Hepatocyte (in vitro differentiated cells): ENCODE measurements at regions not wholly inside any gene's neighbourhood (a gene's known extent, or its start where the extent isn't known, plus 50 kb on each side); places are given as distances from the start of the nearest gene placed in this dataset.

Source experiments
- DNase-seq: peaks from one replicate; pipeline ENCODE4 v3.0.0-alpha.2; 2016; ENCODE audit warnings: low spot score
- H2AFZ ChIP-seq: fragments of 200-600 bp; sonication (generic); 2 replicates; pipeline ENCODE4 v1.6.0; 2016; ENCODE audit warnings: antibody characterized with exemption, mild to moderate bottlenecking
- H3K27ac ChIP-seq: fragments of 200-600 bp; sonication (generic); 2 replicates; pipeline ENCODE4 v1.5.1; 2016; ENCODE audit warnings: mild to moderate bottlenecking
- H3K27me3 ChIP-seq: fragments of 200-600 bp; sonication (generic); 2 replicates; pipeline ENCODE4 v1.6.1; 2016
- H3K36me3 ChIP-seq: fragments of 200-600 bp; sonication (generic); replicated peaks from 2 replicates; pipeline ENCODE4 v1.5.1; 2016; ENCODE audit warnings: low read depth; ENCODE audit not compliant: insufficient read depth
- H3K4me1 ChIP-seq: fragments of 200-600 bp; sonication (generic); 2 replicates; pipeline ENCODE4 v1.5.1; 2016; ENCODE audit warnings: mild to moderate bottlenecking, moderate library complexity; ENCODE audit not compliant: insufficient read depth
- H3K4me2 ChIP-seq: fragments of 200-600 bp; sonication (generic); 2 replicates; pipeline ENCODE4 v1.6.0; 2016
- H3K4me3 ChIP-seq: fragments of 200-600 bp; sonication (generic); 2 replicates; pipeline ENCODE4 v1.5.1; 2016; ENCODE audit warnings: mild to moderate bottlenecking
- H3K79me2 ChIP-seq: fragments of 200-600 bp; sonication (generic); 2 replicates; pipeline ENCODE4 v1.6.0; 2017; ENCODE audit warnings: mild to moderate bottlenecking
- H3K9me2 ChIP-seq: fragments of 200-600 bp; sonication (generic); replicated peaks from 2 replicates; pipeline ENCODE4 v1.6.0; 2017; ENCODE audit warnings: mild to moderate bottlenecking; ENCODE audit not compliant: insufficient read depth
- H3K9me3 ChIP-seq: fragments of 200-600 bp; sonication (generic); 2 replicates; pipeline ENCODE4 v1.5.1; 2016; ENCODE audit warnings: low read depth, mild to moderate bottlenecking
- H4K20me1 ChIP-seq: fragments of 200-600 bp; sonication (generic); 2 replicates; pipeline ENCODE4 v1.6.0; 2016; ENCODE audit warnings: mild to moderate bottlenecking; ENCODE audit not compliant: insufficient read depth, poor library complexity, severe bottlenecking
- EZH2 ChIP-seq: fragments of 200-600 bp; sonication (generic); IDR thresholded peaks from 2 replicates; pipeline ENCODE4 v1.6.1; 2016; ENCODE audit warnings: antibody characterized with exemption, mild to moderate bottlenecking, borderline replicate concordance
- EZH2phosphoT487 ChIP-seq: fragments of 200-600 bp; sonication (generic); IDR thresholded peaks from one replicate; pipeline ENCODE4 v1.6.1; 2018; ENCODE audit warnings: antibody characterized with exemption, mild to moderate bottlenecking, low read depth, moderate library complexity; ENCODE audit not compliant: unreplicated experiment, severe bottlenecking
- WGBS: methylation state at CpG from one replicate; pipeline ENCODE4 v1.1.6; 2016; ENCODE audit warnings: low lambda C conversion rate; ENCODE audit errors: missing lambda C conversion rate; 5-methylcytosine and 5-hydroxymethylcytosine counted together
- TF ChIP-seq, protein P1 (sequence below): fragments of 200-600 bp; sonication (generic); IDR thresholded peaks from 2 replicates; pipeline ENCODE4 v1.5.1; 2016; ENCODE audit warnings: antibody characterized with exemption, mild to moderate bottlenecking; ENCODE audit not compliant: poor library complexity

DNA sequence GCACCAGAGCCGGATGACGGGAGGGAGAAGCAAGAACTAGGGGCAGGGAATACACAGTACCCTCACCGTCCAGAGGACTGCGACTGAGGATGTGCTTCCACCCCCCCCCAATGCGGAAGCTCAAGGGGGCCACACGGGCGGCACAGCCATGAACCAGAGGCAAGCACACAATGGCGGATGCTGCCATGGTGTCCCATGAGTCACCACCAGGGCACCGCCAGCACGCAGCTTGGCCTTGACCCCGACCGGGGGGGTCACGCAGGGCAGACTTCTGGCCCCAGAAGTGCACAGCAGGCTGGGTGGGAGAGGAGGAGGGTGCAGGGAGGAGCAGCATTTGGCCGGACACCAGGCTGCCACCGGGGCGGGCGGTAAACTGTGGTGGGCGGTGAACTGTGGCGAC lies 83.5 kb upstream of the ZNF254 start:
- Histone ChIP-seq H4K20me1 (no peaks in the 10 kb centered on the region), H2AFZ (no peak overlapping the region), H3K27me3 (no peaks in the 10 kb centered on the region), H3K27ac (no peak overlapping the region), H3K4me3 (no peak overlapping the region), H3K4me1 (no peaks in the 10 kb centered on the region), H3K36me3 (no peaks in the 10 kb centered on the region), H3K9me3 (no peaks in the 10 kb centered on the region), H3K79me2 (no peaks in the 10 kb centered on the region), H3K4me2 (no peak overlapping the region), H3K9me2 (no peaks in the 10 kb centered on the region)
- no peak for TF ChIP-seq EZH2phosphoT487
- no peak for DNase-seq
- 92% methylated on average over 14 of the region's 19 CpGs for WGBS

- Histone ChIP-seq H3K9me2 (no peaks in the 10 kb centered on the region), H3K36me3 (no peaks in the 10 kb centered on the region), H3K27ac (no peak overlapping the region), H3K4me3 (no peak overlapping the region), H3K79me2 (no peaks in the 10 kb centered on the region), H3K27me3 (no peaks in the 10 kb centered on the region), H2AFZ (no peak overlapping the region), H3K4me1 (no peaks in the 10 kb centered on the region), H3K4me2 (no peak overlapping the region), H3K9me3 (no peaks in the 10 kb centered on the region), H4K20me1 (no peaks in the 10 kb centered on the region)
- no peak for TF ChIP-seq EZH2phosphoT487
- TF ChIP-seq, protein P1, sequence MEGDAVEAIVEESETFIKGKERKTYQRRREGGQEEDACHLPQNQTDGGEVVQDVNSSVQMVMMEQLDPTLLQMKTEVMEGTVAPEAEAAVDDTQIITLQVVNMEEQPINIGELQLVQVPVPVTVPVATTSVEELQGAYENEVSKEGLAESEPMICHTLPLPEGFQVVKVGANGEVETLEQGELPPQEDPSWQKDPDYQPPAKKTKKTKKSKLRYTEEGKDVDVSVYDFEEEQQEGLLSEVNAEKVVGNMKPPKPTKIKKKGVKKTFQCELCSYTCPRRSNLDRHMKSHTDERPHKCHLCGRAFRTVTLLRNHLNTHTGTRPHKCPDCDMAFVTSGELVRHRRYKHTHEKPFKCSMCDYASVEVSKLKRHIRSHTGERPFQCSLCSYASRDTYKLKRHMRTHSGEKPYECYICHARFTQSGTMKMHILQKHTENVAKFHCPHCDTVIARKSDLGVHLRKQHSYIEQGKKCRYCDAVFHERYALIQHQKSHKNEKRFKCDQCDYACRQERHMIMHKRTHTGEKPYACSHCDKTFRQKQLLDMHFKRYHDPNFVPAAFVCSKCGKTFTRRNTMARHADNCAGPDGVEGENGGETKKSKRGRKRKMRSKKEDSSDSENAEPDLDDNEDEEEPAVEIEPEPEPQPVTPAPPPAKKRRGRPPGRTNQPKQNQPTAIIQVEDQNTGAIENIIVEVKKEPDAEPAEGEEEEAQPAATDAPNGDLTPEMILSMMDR, result no peak
- TF ChIP-seq EZH2, result no peak
- DNase-seq, result no peak
- 67% methylated on average over 6 of the region's 6 CpGs for WGBS
Observed at GRCh38 chr19:24004166-24004565, 82.8 kb upstream of the ZNF254 start.

- peaks cover 4% of the 10 kb centered on the region for H3K4me1 ChIP-seq
- H3K79me2 ChIP-seq, result peaks cover 11% of the 10 kb centered on the region
- no peak overlapping the region for H3K27ac ChIP-seq
- TF ChIP-seq, protein P1, result no peak
- TF ChIP-seq EZH2 (no peak), EZH2phosphoT487 (no peak)
- H3K36me3 ChIP-seq, result no peaks in the 10 kb centered on the region
- H3K4me2 ChIP-seq, result no peak overlapping the region
- no peak for DNase-seq
- H2AFZ ChIP-seq, result no peak overlapping the region
- H3K9me2 ChIP-seq, result no peaks in the 10 kb centered on the region
- H3K9me3 ChIP-seq, result no peaks in the 10 kb centered on the region
- no peaks in the 10 kb centered on the region for H4K20me1 ChIP-seq
- H3K4me3 ChIP-seq, result no peak overlapping the region
- WGBS, result 77% methylated on average over 8 of the region's 8 CpGs
- no peaks in the 10 kb centered on the region for H3K27me3 ChIP-seq
Observed at GRCh38 chr19:24029941-24030636, 56.9 kb upstream of the ZNF254 start.

DNA sequence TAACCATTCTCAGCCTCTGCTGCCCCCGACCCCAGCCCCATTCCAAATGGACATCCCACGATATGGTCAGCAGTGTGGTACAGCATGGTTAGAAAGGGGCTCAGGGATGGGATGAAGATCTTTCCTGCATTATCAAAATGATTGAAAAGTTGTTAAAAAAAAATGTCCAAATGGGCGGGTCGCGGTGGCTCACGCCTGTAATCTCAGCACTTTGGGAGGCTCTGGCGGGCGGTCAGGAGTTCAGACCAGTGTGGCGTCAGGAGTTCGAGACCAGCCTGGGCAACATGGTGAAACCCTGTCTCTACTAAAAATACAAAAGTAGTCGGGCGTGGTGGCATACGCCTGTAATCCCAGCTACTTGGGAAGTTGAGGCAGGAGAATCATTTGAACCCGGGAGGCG lies 54.3 kb upstream of the ZNF254 start:
- H2AFZ ChIP-seq, result peak overlapping the region; percentile 73
- H3K27ac ChIP-seq, result peak overlapping the region; percentile 78
- H3K36me3 ChIP-seq, result no peaks in the 10 kb centered on the region
- H3K9me2 ChIP-seq, result no peaks in the 10 kb centered on the region
- H3K79me2 ChIP-seq, result peaks cover 36% of the 10 kb centered on the region
- 84% methylated on average over 15 of the region's 15 CpGs for WGBS
- H3K4me2 ChIP-seq, result peak overlapping the region; percentile 75
- no peaks in the 10 kb centered on the region for H3K9me3 ChIP-seq
- no peaks in the 10 kb centered on the region for H3K27me3 ChIP-seq
- no peak for DNase-seq
- H3K4me1 ChIP-seq, result peaks cover 17% of the 10 kb centered on the region
- peaks cover 9% of the 10 kb centered on the region for H4K20me1 ChIP-seq
- H3K4me3 ChIP-seq, result no peak overlapping the region
- TF ChIP-seq, protein P1, result no peak
- no peak for TF ChIP-seq EZH2phosphoT487
- no peak for TF ChIP-seq EZH2
